Activated CD8-positive, alpha-beta memory T cell treated with anti-CD3 and anti-CD28 coated beads for 24 hours (primary cell): ENCODE measurements at regions not wholly inside any gene's neighbourhood (a gene's known extent, or its start where the extent isn't known, plus 50 kb on each side); places are given as distances from the start of the nearest gene placed in this dataset.
"Not testable (repeated sequence)": the region's sequence is repeated elsewhere in the genome, so short reads cannot be mapped to it uniquely, and the experiment has no call there.

ENCODE experiments used
- DNase-seq: peaks from one replicate; pipeline ENCODE4 v3.0.0-alpha.2; 2020

DNA sequence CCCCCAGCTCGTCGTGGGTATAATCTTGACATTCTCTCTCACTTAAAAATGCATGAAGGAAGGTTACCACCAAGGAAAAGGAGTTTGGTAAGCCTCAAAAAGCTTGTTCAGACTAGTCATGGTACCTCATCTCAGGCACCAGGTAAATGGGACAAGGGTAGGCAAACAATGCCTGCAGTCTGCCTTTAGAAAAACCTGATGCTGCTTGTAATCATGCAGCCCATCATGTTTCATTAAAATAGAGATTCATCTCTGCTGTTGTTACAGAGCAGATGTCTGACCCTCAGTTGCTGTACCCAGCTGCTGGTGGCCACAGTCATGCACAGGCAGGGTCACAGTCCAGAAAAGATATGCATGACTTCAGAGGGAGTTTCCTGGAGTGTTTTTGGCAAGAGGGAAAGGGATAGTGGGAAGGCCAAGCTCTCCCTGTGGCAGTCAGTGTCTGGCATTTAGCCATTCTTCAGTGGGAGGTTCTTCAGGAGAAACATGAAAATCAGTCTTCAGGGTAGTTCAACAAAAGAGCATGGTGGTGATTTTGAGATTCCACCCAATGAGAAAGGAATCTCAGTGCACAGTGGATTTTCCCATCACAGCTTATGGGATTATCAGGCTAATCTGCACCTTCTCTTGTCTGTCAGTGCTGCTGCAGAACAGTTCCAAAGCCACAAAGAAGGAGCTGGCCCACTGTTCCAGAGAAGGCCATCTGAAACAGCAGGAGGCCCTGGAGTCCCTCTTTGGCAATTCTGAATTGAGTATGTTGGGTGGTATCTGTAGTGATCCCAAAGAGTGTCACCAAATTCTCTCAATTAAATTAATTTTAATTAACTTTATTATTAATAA is 202.7 kb upstream of the FRMD6 start:
- no peak for DNase-seq

DNA sequence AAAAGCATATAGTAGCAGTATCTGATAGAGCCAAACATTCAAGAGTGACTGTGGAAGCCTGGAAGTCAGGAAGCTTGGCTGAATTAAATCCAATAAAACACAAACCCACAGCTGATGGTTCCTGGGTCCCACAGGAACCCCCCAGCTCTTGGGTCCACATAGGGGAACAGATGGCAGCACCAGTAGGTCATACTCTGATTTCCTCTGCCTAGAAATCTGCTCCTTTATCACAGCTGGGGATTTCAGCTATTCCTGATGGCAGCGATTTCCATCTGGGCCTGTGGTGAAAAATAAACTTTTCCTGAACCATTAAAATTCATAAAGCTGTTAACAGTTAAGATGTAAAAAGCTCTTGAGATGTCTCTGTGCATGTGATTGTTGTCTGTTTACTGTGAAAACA is 202.0 kb upstream of the FRMD6 start:
- DNase-seq: no peak

DNA sequence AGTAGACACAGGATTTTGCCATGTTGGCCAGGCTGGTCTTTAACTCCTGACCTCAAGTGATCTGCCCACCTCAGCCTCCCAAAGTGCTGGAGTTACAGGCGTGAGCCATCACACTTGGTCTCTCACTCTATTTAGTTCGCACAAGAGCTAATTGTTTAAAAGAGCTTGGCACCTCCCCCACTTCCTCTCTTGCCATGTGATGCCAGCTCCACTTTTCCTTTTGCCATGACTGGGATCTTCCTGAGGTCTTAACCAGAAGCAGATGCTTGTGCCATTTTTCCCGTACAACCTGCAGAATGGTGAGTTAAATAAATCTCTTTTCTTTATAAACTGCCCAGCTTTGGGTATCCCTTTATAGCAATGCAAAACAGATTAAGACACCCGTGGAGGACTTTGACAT is 200.1 kb upstream of the FRMD6 start:
- no peak for DNase-seq

DNA sequence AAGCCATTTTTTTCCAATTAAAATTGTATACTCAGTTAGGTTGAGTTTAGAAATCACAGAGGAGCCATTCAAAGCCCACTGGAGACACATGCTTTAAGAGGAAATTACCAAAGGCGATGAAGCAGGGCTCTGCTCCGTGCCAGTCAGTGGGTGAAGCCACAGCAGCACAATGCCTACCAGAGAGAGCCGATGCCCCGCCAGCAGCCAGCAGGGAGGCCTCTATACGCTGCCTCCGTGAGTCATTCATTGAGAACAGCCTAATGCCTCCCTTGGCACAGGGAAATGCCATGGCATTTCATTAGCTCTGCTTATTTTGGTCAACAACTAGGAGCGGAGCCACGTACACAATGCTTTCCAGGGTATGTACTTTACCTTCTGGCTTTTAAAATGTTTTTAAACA is 197.8 kb upstream of the FRMD6 start:
- DNase-seq: no peak

DNA sequence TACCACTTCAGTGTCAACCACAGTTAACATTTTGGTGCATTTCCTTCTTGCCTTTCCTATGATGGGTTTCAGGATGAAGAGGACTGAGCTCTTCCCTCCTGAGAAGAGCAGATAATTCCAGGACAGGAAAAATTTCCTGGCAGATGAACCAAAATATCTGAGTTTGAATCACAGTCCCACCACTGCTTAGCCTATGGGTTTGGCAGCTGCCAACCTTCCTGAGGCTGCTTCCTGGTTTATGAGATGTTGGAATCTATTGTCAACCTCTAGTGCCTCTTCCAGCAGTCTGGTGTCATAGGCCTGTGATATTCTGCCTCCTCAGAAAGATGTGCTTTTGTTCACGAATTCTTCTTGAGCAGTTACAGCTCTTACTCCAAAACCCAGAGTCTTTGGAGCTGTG is 197.4 kb upstream of the FRMD6 start:
- no peak for DNase-seq

DNA sequence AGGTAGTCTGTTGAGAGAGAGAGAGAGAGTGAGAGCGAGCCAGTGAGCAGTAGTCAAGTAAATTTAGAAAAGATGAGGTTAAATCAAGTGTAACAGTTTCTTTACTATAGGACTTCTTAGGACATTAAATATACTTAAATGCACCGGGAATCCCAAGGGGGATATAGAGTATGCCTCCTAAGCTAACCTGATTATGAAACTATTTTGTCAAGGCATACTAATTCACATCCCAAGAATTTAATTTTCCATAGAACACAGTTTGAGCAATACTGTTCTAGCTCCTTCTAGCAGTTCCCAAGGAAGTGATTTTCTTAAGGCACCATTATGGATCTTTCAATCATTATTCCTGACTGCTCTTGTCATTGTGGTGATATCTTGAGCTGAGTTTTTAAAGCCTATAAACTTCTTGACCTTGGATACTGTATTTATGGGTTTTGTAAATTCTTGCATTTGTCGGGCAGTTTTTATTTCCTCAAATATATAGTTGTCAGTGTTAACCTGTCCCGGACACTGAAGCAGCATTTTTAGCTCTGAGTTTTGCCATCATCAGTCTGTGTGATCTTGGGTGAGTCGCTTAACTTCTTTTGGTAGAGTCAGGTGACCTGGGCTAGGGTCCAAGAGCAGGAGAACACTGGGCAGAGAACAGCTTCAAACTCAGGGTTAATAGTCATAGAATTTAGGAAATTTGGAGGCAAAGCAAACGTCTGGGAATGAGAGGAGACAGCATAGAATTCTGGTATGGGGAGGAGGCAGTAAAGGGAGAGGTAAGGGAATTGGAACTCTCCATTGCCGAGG is 196.5 kb upstream of the FRMD6 start:
- DNase-seq: no peak

DNA sequence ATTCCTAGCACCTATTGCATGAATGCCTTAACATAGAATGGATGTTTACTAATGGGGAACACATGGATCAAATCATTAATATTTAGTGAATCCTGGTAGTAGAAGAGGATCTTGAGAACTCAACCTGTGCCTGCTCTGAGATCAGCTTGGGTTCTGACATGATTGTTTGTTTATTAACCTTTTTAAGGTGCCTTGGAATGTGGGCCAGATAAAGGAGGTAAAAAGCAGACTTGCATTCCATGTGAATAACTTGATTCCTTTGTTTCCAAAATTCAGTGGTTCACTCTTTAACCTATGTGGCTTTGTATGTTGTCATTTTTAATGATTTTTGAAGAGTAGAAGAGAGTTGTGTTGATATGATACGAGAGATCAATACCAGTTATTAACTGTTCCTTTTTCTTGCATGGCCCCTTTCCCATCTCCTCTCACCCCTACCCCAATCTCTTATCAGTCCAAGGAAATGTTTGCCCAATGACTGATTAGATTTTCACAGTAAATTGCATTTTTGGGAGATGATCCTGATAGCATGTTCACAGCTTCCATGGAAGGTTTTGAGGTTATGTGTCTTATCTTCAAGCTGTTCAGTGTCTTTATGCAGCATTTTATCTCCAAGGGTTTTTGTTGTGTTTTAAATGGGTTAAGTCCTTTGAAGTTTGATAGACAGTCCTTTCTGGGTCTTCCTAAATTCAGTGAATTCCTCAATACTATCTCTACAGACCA is 193.7 kb upstream of the FRMD6 start:
- DNase-seq: no peak

DNA sequence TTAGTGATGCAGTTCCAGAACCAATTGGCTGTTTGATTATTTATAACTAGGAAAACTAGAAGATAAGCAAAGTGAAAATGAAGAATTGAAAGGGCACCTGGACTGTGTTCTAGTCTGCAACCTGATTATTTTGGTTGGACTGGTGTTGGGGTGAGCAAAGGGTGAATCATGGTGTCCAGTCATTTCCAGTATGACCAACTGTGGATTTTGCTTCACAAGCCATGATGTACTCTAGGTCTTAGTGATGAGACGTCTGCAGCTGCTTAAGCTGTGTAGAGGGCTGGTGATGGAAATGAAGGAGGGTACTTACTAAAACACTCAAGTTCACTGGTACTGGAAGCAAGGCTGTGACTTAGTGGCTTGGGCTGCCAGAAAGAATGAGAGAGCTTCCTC is 193.2 kb upstream of the FRMD6 start:
- DNase-seq: no peak

DNA sequence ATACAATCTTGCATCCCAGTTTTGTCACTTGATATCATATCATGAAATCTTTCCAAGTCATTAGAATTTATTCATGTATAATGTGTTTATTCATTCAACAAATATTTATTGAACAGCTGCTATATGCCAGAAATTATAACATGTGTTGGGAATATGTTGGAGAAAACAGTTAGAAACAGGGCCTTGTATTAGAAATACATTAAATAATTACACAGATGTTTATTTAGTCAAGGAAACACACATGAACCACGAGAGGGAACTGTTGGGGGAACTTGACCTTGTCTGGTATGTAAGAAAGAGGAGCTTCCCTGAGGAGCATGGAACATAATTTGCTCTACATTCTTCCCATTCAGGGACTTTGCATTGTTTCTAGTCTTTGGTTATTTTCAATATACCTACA is 191.7 kb upstream of the FRMD6 start:
- no peak for DNase-seq

DNA sequence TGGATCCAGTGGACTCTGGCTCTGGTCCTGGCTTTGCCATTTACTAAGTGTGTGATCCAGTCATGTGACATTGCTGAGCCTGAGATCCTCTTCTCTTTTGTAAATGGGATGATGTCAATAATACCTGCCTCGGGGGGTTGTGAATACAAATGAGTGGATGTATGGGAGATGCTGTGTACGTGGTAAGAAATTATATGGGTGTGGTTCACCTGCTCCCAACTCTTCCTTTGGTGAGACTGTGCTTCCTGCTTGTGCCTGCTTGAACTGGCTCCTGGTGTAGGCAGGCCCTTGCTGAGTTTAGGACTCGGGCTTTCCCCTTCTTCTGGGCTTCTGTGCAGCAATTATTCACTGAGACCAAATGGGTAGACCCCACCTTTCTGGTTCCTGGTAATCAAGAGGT is 189.5 kb upstream of the FRMD6 start:
- DNase-seq: no peak

DNA sequence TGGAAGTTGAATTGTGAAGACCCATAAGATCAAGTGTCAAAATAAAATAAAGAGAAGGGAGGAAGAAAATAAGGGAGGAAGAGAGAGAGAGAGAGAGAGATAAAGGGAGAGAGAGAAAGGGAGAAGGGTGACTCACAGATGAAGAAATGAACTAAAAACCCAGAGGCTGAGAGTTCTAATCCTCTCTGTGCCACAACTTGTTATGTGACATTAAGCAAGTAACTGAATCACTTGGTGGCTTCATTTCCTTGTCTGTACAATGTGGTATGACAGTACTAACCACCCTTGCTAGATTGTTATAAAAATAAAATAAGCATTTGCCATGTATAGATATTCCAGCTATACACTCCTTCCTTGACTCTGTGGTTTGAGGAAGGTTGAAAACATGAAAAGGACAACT is 189.0 kb upstream of the FRMD6 start:
- no peak for DNase-seq

DNA sequence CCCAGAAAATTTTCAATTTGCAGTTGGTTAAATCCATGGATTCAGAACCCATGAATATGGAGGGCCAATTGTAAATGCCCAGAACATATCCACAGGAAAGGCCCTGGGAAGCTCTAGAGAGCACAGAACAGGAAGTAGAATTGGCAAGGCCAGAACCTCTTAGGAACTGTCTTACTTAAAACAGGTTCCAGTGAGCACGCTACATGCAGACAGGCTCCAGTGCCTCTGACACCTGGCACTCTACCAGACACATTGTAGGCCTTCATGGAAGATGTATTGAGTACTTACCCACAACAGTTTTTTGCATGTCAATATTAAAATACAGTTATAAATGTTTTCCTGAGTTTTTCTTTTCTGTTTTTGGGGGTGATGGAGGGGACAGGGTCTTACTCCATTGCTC is 188.2 kb upstream of the FRMD6 start:
- no peak for DNase-seq

DNA sequence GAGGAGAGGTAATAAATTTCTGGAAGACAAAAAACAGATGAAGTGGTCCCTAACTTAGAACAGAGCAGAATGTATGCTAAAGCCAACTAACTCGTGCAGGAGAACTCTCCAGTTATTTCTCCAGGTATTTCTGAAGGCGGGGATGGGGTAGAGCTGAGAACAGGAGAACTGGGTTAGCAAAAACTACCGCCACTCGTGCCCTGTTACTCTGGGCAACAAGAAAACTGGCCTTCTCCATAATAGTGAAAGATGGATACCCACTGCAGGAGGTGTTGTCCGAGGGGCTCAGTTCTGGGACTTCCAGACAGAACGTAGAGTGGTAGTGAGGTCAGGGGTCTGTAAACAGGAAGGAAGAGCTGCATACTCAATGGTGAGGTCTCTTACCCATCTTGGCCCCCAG is 187.3 kb upstream of the FRMD6 start:
- no peak for DNase-seq

DNA sequence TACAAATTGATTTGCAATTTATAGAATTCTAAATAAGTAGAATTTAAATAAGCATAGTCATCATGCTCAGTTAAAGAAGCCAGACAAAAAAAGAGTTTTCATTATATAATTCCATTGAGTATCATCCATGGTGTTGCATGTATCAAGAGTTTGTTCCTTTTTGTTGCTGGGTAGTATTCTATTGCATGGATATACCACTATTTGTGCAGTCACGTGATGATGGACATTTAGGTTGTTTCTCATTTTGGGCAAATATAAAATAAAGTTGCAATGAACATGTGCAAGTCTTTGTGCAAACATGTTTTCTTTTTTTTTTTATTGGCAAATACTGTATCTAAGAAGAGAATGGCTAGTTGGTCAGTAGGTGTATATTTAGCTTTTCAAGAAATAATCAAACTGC is 186.2 kb upstream of the FRMD6 start:
- no peak for DNase-seq

DNA sequence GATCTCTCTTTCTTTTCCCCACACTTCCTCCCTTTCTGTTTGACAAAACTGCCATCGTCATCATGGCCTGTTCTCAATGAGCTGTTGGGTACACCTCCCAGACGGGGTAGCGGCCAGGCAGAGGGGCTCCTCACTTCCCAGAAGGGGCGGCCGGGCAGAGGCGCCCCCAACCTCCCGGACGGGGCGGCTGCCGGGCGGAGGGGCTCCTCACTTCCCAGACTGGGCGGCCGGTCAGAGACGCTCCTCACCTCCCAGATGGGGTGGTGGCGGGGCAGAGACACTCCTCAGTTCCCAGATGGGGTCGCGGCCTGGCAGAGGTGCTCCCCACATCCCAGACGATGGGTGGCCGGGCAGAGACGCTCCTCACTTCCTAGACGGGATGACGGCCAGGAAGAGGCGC is 184.3 kb upstream of the FRMD6 start:
- not testable (repeated sequence) for DNase-seq

DNA sequence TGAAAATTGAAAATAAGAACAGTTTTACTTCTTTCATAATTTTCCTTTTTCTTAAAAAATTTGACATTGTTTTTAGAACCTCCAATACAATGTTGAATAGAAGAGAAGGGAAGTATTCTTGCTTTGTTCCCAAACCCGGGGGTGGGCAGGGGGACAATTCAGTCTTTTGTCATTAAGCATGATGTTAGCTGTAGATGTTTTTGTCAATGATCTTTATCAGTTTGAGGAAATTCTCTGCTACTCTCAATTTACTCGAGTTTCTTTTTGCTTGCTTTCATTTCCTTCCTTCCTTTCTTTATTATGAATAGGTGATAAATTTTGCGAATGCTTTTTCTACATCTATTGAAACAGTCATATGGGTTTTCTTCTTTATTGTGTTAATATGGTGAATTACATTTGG is 183.2 kb upstream of the FRMD6 start:
- no peak for DNase-seq

DNA sequence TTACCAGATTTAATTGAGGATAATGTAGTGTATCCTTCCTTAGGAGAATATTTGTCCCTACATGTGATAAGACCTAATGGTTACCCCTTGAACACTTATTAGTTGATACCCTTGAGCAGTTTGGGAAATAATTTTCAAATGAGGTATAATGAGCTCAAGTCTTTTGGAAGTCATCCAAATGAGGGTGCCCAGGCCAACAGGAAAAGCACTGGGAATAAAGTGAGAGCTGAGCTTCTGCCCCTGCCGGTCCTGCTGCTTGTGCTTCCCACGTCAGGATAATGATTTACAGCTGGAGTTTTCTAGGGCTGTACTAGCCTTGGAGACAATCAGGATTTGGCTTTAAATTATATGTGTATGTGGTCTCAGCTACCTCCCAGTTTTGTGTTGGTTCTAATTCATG is 178.8 kb upstream of the FRMD6 start:
- DNase-seq: no peak

DNA sequence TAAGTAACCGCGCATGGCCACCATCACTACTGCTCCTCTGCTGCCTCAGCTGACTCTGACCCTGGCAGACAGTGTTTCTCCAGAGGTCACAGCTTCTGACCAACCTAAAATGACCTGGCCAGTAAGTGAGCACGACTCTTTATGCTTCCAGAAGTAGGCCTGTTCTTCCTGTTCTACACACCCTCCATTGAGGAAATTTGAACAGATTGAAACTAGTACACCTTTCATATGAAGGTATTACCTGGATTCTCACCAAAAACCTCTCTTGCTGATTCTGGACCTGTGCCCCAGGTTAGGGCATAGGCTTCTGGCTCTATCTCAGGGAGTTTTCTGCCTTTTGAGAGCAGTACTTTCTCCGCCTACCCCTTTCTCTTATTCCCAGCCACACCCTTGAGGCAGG is 178.4 kb upstream of the FRMD6 start:
- DNase-seq: no peak

DNA sequence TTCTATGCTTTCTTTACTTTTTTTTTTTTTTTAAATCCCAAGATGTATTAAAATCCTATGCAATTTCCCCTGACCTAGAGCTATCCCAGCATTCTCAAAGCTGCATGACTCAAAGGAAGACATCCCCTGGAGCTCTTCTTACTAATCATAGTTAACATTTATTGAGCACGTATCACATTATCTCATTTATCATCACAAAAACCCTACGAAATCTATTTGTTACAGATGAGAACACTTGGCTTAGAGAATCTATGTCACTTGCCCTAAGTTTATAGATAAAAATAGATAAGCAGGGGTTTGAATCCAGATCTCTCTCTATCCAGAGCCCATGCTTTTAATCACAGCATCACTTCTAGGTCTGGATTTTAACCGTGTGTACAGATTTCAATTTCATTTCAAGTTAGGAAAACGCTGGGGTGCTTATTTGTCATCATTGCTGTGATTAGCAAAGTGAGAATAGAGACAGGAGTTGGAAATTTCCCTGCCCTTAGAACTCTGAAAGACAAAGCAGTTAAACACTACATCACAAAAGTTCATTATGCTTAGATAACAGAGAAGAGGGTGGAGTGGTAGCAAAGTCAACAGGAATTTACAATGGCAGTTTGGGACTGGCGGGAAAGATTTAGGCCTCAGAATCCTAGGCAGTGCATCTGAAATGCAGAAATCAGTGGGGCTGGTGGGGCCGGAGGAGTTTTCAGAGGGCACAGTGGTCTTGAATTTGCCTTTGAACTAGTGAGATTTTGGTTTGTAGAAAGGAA is 177.7 kb upstream of the FRMD6 start:
- DNase-seq: no peak

DNA sequence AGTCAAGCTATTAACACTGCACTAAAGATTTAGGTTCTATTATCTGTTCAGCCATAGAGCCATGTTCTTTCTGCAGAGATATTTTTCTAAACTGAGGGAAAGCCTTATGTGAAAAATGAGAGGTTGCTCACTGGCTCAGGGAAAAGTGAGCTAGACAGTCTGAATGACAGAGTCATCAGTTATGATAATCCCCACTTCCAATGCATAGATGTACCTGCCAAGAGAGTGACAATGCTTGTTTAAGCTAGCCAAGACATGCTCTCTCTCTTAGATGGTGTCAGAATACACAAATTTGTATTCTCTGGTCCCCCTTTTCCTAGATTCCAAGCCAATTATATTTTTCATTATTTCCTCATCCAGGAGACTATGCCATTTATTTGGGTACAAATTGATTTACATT is 176.9 kb upstream of the FRMD6 start:
- DNase-seq: no peak

DNA sequence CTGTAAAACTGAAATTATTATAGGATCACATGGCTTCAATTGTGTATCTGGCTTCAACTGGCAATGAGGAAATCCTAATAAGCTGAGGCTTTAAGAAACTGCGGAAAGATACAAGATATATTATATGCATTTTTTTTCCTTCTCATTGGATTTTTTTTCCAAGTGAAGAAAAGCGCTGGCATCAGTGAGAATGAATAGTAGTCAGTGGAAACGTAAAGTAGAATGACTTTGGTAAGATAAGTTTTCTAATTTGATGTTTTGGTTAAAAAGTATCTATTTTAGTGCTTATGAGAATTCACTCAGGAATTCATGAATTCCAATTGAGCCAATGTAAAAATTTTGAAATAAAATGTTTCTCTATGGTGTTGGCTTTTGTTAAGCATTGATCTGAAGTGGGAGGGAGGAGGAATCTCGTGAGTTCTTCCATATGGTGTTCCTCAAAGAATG is 173.5 kb upstream of the FRMD6 start:
- no peak for DNase-seq

DNA sequence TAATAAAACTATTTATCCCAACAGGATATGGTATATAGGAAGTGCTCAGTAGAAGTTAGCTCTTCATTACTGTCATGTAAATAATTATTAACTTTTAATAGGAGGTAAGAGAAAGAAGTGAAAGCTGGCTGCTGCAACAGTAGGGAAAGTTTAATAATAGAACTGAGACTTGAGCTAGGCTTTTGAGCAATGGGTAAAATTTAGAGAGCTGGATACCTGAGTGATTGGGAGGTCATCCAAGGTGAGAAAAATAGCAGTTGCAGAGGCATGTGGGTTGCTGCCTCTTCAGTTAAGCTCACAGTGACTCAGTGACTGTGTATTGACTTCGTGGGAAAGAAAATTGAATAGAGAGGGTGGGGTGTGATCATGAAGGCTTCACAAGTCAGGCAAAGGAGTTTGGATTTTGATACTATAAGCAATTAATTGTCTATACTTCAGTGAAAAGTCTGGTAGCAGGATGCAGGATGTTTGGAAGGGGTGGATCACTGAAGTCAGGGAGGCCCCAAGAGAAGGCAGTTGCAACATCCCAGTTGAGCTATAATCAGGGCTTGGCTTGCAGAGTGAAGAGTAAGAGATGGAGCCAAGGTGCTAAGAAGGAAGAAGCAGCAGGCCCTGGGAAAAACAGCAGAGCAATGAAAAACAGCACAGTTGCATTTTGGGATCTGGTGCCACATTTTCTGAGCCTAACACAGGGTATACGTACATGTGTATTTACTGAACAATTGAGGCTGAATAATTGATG is 172.0 kb upstream of the FRMD6 start:
- DNase-seq: no peak
